Activated CD4-positive, alpha-beta T cell treated with anti-CD3 and anti-CD28 coated beads for 36 hours (primary cell): ENCODE measurements at regions not wholly inside any gene's neighbourhood (a gene's known extent, or its start where the extent isn't known, plus 50 kb on each side); places are given as distances from the start of the nearest gene placed in this dataset.

Experiments
- ATAC-seq: fragments of 200-7000 bp; cut with Tn5 transposase; one replicate; pipeline ENCODE4 v1.10.0; 2021; ENCODE audit warnings: mild to moderate bottlenecking, moderate library complexity
- CTCF ChIA-PET: fragments of 350-600 bp; sonication (Branson Sonifier 250); formaldehyde crosslinking; loops from one replicate; lab custom pipeline; 2021; ENCODE audit warnings: antibody characterized with exemption; lab: Charles Lee
- POLR2A ChIA-PET: fragments of 350-600 bp; sonication (Branson Sonifier 250); formaldehyde crosslinking; loops from one replicate; lab custom pipeline; 2021; ENCODE audit warnings: antibody characterized with exemption, inconsistent platforms; lab: Charles Lee
- DNase-seq: peaks from one replicate; pipeline ENCODE4 v3.0.0-alpha.2; 2020
- H3K27ac Mint-ChIP-seq: one replicate; pipeline ENCODE4 v1.8.0; 2021; ENCODE audit warnings: mixed read lengths
- H3K27me3 Mint-ChIP-seq: one replicate; pipeline ENCODE4 v1.8.0; 2021; ENCODE audit warnings: mixed read lengths
- H3K36me3 Mint-ChIP-seq: one replicate; pipeline ENCODE4 v1.8.0; 2021; ENCODE audit warnings: low read depth, mixed read lengths
- H3K4me1 Mint-ChIP-seq: one replicate; pipeline ENCODE4 v1.8.0; 2021; ENCODE audit warnings: mixed read lengths
- H3K4me3 Mint-ChIP-seq: one replicate; pipeline ENCODE4 v1.8.0; 2021; ENCODE audit warnings: mild to moderate bottlenecking, moderate library complexity, mixed read lengths
- H3K9me3 Mint-ChIP-seq: one replicate; pipeline ENCODE4 v1.8.0; 2021; ENCODE audit warnings: low read depth, mixed read lengths
- intact Hi-C, 2 experiments: fragments of 100-400 bp; cut with DNase I in 1 of 2; cut with micrococcal nuclease in 1 of 2; formaldehyde crosslinking; loops; one replicate each; pipeline versions ENCODE4 v1.14.2 to v1.15.1; 2022 to 2024; cut with DNase I, micrococcal nuclease

DNA sequence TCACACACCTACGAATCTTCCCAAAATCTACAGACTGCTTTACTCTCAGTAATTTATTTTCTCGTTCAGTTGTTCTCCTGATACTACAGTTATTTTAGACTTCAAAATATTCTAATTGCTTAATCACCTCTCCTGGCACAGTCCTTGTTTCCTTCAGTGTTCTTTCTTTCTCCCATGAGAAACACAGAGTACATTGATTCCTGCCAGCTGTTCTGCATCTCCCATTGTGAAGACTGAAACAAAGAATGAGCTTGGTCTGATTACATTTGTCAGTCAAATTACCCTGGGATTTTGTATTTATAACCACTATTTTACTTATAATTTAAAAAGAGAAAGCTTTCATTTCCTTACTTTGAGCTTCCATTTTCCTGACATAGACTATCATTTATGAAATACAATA, 63.9 kb upstream of the TANK start:
- H3K27ac Mint-ChIP-seq, result no peak overlapping the region
- POLR2A ChIA-PET, result no interaction called here
- DNase-seq, result no peak
- peaks cover under 1% of the 10 kb centered on the region for H3K4me1 Mint-ChIP-seq
- no peaks in the 10 kb centered on the region for H3K9me3 Mint-ChIP-seq
- peaks cover 2% of the 10 kb centered on the region for H3K36me3 Mint-ChIP-seq
- no peak overlapping the region for H3K4me3 Mint-ChIP-seq
- peaks cover 2% of the 10 kb centered on the region for H3K27me3 Mint-ChIP-seq
- no peak for ATAC-seq
- CTCF ChIA-PET, result interaction anchor here (1.2 to 1.8 kb wide), 2 partner anchors 13 to 33 kb away, joined by 4 to 5 read pairs; no protein-coding TSS in a partner anchor
- intact Hi-C loops, result no loop called here

DNA sequence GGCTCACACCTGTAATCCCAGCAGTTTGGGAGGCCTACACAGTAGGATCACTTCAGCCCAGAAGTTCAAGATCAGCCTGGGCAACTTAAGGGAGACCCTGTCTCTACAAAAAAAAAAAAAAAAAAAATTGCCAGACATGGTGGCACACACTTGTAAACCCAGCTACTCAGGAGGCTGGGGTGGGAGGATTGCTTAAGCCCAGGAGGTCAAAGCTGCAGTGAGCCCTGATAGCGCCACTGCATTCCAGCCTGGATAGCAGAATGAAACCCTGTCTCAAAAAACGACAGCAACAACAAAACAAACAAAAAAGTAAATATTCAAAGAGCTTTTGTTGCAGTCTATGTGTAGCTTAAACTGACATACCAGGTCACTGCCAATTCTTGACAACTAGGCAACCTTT, 63.1 kb upstream of the TANK start:
- Mint-ChIP-seq H3K4me3 (no peak overlapping the region), H3K4me1 (no peaks in the 10 kb centered on the region), H3K27me3 (no peaks in the 10 kb centered on the region), H3K9me3 (no peaks in the 10 kb centered on the region), H3K36me3 (peaks cover 2% of the 10 kb centered on the region), H3K27ac (no peak overlapping the region)
- POLR2A ChIA-PET, result no interaction called here
- intact Hi-C loops, result no loop called here
- CTCF ChIA-PET, result interaction anchor here (1.2 to 1.8 kb wide), 2 partner anchors 14 to 33 kb away, joined by 4 to 5 read pairs; no protein-coding TSS in a partner anchor
- no peak for DNase-seq
- ATAC-seq, result no peak

DNA sequence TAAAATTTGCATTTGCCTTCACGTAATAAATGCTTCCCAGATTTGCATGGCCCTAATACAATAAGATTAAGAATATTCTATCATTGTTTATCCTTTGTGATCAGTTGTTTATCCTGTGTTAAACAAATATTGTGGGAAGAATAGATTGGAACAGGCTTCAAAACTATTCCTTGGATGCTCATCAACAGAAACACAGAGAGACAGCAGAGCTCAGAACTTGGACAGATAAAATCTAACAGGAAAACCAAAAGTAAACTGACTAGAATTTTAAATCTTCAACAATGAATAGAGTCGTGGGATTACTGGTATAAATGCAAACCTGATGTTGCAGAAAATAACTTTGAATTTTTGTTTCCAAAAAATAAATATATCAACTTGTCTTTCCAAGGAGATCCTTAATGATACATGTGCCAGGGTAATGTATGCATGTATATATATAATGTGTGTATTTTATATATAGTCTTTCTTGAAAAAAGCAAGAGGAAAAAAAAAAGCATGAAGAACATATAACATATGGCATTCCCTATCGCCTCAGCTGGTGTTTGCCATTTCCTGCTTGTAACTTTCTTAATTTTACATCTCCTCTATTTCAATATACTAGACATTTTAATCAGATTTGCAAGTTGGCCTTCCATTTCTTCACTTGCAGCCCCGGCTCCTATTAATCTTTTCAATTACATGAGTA, 59.9 kb upstream of the TANK start:
- ATAC-seq, result no peak
- intact Hi-C loops, result loop anchor here in 1 of 2 experiments (5.0 kb wide), 1 partner anchor 37 kb away; no protein-coding TSS in a partner anchor
- no peak overlapping the region for H3K4me3 Mint-ChIP-seq
- no peaks in the 10 kb centered on the region for H3K27me3 Mint-ChIP-seq
- H3K36me3 Mint-ChIP-seq, result peaks cover 2% of the 10 kb centered on the region
- POLR2A ChIA-PET, result no interaction called here
- H3K9me3 Mint-ChIP-seq, result no peaks in the 10 kb centered on the region
- peaks cover 25% of the 10 kb centered on the region for H3K4me1 Mint-ChIP-seq
- no peak for DNase-seq
- no peak overlapping the region for H3K27ac Mint-ChIP-seq
- CTCF ChIA-PET, result interaction anchor here (0.6 to 1.4 kb wide), 4 partner anchors 10 to 151 kb away, joined by 3 to 5 read pairs (median 3); no protein-coding TSS in a partner anchor

DNA sequence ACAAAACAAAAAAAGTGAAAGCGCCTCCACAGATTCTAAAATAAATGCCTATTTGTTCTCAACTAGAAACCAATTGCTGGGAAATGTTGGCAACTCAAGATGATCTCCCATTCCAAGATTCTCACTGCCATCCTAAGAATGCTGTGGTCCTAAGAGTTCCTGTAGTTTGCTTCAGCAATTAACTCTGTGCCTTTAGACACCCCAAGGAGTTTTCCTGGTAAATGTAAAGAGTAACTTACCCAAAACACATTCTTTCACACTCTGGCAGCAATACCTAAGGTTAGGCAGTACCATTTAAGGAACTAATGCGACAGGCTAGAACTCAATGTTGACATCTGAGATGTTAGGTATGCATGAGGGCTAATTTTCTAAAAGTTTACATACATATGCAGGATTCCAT, 58.8 kb upstream of the TANK start:
- Mint-ChIP-seq H3K27me3 (no peaks in the 10 kb centered on the region), H3K9me3 (no peaks in the 10 kb centered on the region), H3K4me3 (no peak overlapping the region), H3K4me1 (peaks cover 25% of the 10 kb centered on the region), H3K36me3 (peaks cover 2% of the 10 kb centered on the region), H3K27ac (no peak overlapping the region)
- no peak for ATAC-seq
- POLR2A ChIA-PET, result interaction anchor here (0.7 kb wide), 1 partner anchor 622 kb away, joined by 3 read pairs; no protein-coding TSS in a partner anchor
- DNase-seq, result no peak
- CTCF ChIA-PET, result interaction anchor here (1.0 to 1.1 kb wide), 2 partner anchors 9 to 75 kb away, joined by 3 read pairs; no protein-coding TSS in a partner anchor
- intact Hi-C loops, result loop anchor here in 1 of 2 experiments (5.0 kb wide), 1 partner anchor 36 kb away; no protein-coding TSS in a partner anchor

DNA sequence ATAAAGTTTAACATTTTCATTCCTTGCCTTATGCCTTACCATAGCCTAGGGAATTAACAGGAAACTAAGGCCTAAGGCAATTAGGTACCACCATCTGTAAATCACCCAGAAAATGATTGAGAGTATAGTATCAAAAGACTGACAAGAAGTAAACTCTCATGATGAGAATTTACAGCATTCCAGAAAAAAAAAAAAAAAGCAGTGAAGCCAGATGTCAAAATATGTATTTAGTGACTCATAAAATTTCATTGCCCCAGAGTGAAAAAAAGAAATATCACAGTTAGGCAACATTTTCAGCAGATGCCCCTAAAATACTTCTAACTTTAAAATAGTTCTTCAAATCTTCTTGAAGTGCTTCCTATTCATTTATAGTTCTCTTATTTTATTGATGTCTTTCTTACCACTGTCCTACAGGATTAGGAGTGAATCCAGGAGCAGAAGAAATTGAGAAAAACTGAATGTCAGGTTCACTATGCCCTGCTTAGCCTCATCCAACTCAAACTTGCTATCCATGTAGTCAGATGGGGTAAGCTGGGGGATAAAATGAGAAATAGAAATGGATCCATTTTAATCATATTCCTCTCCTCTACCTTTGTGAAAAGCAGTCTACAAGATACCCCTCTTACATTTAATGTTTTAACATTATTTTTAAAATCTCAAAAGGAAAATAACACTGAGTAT, 57.3 kb upstream of the TANK start:
- intact Hi-C loops, result loop anchor here in 1 of 2 experiments (5.0 kb wide), 1 partner anchor 34 kb away; no protein-coding TSS in a partner anchor
- ChIA-PET POLR2A (no interaction called here), CTCF (interaction anchor here (2.4 kb wide), 1 partner anchor 39 kb away, joined by 7 read pairs; no protein-coding TSS in a partner anchor)
- Mint-ChIP-seq H3K27me3 (no peaks in the 10 kb centered on the region), H3K27ac (no peak overlapping the region), H3K9me3 (no peaks in the 10 kb centered on the region), H3K36me3 (peaks cover 2% of the 10 kb centered on the region), H3K4me3 (no peak overlapping the region), H3K4me1 (peaks cover 32% of the 10 kb centered on the region)
- ATAC-seq, result no peak
- DNase-seq, result no peak

DNA sequence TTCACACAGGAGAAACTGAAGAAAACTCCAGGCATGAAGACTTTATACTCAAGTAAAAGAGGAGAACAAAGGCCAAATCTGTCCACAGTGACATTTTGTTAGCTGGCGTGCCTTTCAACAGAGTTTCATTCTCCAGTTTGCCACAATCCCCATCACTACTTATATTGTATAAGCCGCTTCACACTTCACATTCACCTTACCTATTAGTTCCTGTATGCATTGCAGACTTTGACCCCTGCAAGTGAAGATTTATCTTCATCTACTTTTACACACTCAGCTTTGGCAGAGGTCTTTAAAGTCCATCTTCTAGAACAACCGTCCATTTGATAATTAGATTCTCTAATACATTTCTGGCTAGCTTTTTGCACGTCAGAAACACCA, 56.8 kb upstream of the TANK start:
- ATAC-seq (no peak), DNase-seq (no peak)
- Mint-ChIP-seq H3K27me3 (no peaks in the 10 kb centered on the region), H3K9me3 (no peaks in the 10 kb centered on the region), H3K36me3 (no peaks in the 10 kb centered on the region), H3K4me3 (no peak overlapping the region), H3K4me1 (peaks cover 32% of the 10 kb centered on the region), H3K27ac (no peak overlapping the region)
- ChIA-PET CTCF (interaction anchor here (0.5 to 2.4 kb wide), 4 partner anchors 14 to 1136 kb away, joined by 3 to 9 read pairs (median 6); no protein-coding TSS in a partner anchor), POLR2A (no interaction called here)
- intact Hi-C loops, result loop anchor here in 1 of 2 experiments (5.0 kb wide), 1 partner anchor 34 kb away; no protein-coding TSS in a partner anchor

DNA sequence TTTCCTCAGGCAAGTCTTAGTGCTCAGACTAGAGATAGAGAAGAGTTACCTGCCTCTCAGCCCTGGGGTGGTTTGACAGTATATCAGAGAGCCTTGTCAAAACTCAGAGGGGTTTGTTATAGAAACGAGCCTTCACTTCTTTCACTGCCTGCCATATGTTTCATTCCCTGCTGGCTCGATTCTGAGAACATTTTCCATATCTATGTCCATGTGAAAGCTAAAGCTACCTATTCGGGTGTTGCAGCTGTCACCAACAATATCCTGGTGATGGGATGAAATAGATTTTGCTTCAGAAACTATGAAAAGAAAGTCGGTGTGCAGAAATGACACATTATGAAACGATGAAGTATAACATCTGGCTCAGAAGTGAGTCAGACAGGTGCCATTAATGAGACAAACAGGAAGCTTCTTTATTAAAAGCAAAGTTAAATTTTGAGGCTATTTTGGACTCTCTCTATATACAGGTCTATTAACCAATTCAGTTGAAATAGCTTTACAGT, 56.1 kb upstream of the TANK start:
- H3K27ac Mint-ChIP-seq, result no peak overlapping the region

DNA sequence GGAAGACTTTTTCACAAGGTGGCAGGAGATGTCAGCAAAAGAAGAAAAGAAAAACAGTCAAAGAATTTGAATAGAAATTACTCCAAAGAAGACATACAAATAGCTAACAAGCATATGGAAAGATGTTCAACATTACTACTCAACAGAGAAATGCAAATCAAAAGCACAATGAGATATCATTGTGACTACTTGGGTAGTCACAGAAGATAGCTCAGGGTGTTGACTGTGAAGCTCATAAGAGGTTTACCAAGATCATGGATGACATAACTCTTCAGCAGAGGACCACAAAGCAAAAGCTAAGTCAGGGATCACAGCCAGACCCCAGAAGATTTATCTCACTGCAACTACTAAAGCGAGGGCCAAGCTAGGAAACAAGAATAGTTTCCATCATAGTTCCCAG, 53.0 kb upstream of the TANK start:
- POLR2A ChIA-PET, result no interaction called here

More for the DNA sequence above, 56.1 kb upstream of the TANK start:
- intact Hi-C loops, result loop anchor here (1.0 to 5.0 kb wide), 6 partner anchors 19 to 57 kb away; partner anchors contain the start of gene TANK (in 1 of the 2)
- H3K4me1 Mint-ChIP-seq, result peaks cover 32% of the 10 kb centered on the region
- ChIA-PET POLR2A (interaction anchor here (0.6 kb wide), 1 partner anchor 26 kb away, joined by 3 read pairs; no protein-coding TSS in a partner anchor), CTCF (interaction anchor here (0.5 to 2.4 kb wide), 7 partner anchors 14 to 1136 kb away, joined by 3 to 9 read pairs (median 3); partner anchors contain the start of gene PSMD14)
- no peaks in the 10 kb centered on the region for H3K36me3 Mint-ChIP-seq
- no peak overlapping the region for H3K4me3 Mint-ChIP-seq
- no peaks in the 10 kb centered on the region for H3K27me3 Mint-ChIP-seq
- DNase-seq (peak; percentile 10), ATAC-seq (peak; percentile 84)
- H3K9me3 Mint-ChIP-seq, result no peaks in the 10 kb centered on the region

More for the DNA sequence above, 53.0 kb upstream of the TANK start:
- no peaks in the 10 kb centered on the region for H3K36me3 Mint-ChIP-seq
- DNase-seq (no peak), ATAC-seq (peak; percentile 67)
- CTCF ChIA-PET, result interaction anchor here (0.9 to 2.1 kb wide), 5 partner anchors 12 to 64 kb away, joined by 3 to 8 read pairs (median 5); no protein-coding TSS in a partner anchor
- intact Hi-C loops, result no loop called here
- peaks cover 32% of the 10 kb centered on the region for H3K4me1 Mint-ChIP-seq
- no peak overlapping the region for H3K27ac Mint-ChIP-seq
- H3K9me3 Mint-ChIP-seq, result no peaks in the 10 kb centered on the region
- H3K4me3 Mint-ChIP-seq, result no peak overlapping the region
- H3K27me3 Mint-ChIP-seq, result no peaks in the 10 kb centered on the region
